ENCODE measurements at regions not wholly inside any gene's neighbourhood (a gene's known extent, or its start where the extent isn't known, plus 50 kb on each side); places are given as distances from the start of the nearest gene placed in this dataset.

GRCh38 chr10:125554016-125554703 lies 128.8 kb downstream of the TEX36 start:
- TF ChIP-seq POLR2AphosphoS5 (IDR thresholded peaks at IDR 0.05) (no peak), POLR2A (IDR thresholded peaks at IDR 0.05) (no peak), CTCF (IDR thresholded peaks at IDR 0.05) (no peak)
